GM18499 (cell line): ENCODE measurements at regions not wholly inside any gene's neighbourhood (a gene's known extent, or its start where the extent isn't known, plus 50 kb on each side); places are given as distances from the start of the nearest gene placed in this dataset.

Experiments used
- ATAC-seq: cut with Tn5 transposase; IDR thresholded peaks from one replicate; pipeline ENCODE4 v1.9.1; 2021; ENCODE audit warnings: moderate number of reproducible peaks; ENCODE audit not compliant: insufficient read depth, unreplicated experiment

DNA sequence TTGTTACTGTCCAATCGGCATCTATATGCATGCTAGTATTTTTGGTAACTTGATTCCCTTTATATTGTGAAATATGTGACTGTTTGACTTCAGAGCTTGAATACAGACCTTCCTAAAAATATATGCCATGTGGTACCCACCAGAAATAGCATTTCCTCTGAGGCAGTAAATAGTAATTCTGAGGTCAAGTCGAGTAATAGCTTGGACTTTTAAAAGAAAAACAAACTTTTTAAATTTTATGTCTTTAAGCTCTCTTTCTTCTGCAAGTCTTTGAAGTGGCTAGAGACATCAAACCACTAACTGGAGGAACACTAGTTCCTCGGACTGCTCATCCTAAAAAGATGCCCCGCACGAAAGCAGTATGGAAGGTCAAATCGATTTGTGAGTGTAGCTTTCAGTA is 396.8 kb upstream of the SLC14A2 start:
- ATAC-seq, result no peak

DNA sequence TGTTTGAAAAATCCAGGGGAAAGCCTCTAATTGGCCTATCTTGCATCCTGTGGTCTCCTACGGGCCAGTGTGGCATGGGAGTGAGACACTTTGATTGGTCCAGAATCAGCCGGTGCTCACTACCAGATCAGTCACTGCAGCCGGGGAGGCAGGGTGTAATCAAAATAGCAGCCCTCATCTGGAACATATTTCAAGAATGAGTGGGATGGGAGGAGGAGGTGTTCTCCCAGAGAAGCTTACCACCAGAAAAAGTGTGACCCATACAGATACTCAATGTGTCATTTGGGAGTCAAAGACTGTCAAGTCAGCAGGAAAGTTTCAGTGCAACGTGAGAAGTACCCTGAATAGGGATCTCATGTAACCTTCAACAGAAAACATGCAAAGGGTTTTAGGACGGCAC is 393.9 kb upstream of the SLC14A2 start:
- ATAC-seq, result no peak

DNA sequence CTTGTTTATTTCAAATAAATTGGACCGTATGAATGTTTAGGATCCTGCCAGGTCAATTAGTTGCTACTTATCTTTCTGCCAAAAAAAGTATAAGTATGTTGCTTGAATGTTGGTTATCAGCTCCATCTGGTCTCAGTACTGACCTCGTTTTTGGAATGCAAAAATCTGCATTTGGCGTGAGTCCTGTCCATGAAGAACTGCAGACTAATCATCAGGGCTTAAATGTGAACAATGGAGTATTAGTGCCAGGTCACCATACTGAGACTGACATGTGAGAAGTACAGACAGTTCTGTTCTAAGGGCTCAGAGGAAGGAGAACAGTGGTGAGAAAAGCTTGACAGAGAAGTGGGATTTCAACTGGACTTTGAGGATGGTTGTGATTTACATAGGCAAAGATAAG is 393.1 kb upstream of the SLC14A2 start:
- no peak for ATAC-seq

DNA sequence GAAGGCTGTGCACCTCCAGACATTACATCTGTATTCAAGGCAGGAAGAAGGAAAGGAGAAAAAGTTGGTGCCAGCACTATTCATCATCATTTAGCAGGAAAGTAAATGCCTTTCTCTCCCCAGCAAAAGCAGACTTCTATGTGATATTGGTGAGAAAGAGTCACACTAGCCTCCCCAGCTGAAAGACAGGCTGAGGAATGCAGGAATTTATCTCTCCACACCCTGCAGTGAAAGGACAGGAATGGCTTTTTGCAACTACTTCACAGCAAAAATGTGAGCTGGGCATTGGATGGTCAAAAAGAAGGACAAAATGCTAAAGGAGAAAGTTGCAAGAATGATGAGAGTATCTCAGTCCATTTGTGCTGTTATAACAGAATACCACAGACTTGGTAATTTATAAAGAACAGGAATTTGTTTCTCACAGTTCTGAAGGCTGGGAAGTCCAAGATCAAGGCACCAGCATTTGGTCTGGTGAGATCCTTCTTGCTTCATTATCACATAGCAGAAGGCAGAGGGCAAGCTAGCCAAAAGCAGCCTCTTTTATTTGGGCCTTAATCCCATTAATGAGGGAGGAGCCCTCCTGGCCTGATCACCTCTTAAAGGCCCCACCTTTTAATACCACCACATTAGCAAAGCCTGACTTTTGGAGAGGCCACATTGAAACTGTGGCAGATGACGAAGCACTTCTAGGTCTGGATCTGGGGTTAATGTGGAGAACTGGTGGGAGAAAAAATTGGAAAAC is 388.1 kb upstream of the SLC14A2 start:
- ATAC-seq, result no peak

DNA sequence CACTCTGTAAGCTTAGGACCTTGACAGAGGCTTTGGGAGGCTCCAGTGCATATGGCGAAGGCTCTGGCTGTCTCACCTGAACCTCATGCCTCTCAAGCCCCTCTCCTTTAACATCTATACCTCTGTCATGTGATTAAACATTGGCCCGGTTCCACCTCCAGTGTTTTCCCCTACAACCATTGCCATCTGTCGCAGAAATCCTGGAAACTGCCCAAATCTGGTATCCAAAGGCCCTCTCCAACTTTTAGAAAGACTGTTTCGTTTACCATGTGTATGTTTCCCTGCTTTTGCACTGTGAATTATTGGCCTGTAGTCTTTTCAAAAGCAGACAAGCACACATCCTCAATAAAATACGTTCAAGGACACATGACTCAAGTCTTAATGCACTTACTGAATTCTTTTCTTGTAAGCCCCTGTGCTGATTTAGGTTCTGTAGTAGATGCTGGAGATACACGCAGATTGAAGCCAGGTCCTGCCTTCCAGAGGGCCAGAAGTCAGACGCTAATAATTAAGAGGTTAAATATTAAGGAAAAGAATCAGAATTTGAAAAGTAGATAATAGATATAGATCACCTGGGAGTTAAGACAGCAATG is 386.4 kb upstream of the SLC14A2 start:
- no peak for ATAC-seq

DNA sequence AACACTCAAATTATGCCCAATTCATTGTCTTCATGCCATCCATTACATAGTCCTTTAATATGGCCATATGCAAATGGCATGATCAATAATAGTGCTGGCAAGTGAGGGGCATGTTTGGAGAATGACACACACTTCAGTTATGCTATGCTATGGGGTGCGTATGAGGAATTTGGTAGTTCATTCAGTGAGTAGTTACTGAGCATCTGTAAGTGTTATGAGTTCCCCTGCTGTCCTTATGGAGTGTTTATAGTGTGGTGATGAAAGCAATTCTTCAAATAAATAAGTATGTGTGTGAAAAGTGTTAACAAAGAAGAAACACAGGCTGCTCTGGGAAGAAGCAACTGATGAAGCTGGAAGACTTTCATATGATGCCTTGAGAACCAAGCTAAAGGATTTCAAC is 383.7 kb upstream of the SLC14A2 start:
- no peak for ATAC-seq

DNA sequence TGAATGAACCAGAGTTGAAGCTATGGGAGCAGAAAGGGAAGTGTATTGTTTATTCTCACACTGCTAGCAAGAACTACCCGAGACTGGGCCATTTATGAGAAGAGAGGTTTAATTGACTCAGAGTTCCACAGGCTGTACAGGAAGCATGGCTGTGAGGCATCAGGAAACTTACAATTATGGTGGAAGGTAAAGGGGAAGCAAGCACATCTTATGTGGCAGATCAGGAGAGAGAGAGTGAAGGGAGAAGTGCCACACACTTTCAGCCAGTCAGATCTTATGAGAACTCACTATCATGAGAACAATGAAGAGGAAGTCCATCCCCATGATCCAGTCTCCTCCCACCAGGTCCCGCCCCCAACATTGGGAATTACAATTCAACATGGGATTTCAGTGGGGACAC is 383.2 kb upstream of the SLC14A2 start:
- ATAC-seq, result no peak

DNA sequence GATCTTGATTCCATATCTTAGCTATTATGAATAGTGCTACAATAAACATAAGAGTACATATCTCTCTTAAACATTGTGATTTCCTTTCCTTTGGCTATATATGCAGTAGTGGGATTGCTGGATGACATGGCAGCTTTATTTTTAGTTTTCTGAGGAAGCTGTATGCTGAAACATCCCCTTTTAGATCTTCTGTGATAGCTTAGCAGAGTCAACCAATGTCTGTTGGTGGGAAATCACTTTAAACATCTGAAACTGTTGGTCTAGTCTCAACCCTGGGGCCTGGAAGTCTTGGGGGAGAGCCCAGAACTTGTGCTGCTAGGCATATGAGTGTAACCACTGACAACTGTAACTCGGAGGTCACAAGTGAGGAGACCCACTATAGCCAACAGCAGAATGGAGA is 378.6 kb upstream of the SLC14A2 start:
- no peak for ATAC-seq

DNA sequence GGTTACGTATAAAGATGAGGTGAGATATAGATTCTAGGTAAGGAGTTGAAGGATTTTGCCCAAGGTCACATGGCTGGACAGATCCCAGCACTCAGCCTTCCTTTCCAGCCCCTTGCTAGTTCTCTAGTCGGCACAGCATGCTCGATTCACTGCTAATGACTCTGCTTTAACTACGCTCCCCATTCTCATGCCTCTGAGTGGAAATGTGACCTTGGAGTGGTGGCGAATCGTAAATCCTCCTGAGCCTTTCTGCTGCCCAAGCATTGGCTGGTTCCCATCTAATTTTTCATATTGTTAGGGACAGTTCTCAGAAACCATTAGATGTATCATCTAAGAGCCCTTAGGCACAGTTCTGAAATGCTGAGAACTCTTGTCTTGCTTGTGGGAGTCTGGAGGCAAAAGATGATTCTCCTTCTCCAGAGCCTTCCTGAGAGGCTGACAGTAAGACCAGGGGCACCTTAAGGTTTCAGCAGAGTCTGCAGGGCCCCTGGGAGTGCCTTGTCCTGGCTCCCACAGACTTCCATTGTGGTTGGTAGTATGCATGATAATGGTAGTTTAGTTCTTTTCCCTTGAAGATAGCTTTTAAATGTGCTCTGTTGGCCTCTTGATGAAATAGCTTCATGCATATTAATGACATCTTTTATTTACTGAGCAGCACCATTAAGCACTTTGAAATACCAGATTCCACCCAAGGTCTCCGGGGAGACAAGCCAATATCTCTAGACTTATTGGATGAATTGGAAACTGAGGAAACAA is 377.8 kb upstream of the SLC14A2 start:
- no peak for ATAC-seq

DNA sequence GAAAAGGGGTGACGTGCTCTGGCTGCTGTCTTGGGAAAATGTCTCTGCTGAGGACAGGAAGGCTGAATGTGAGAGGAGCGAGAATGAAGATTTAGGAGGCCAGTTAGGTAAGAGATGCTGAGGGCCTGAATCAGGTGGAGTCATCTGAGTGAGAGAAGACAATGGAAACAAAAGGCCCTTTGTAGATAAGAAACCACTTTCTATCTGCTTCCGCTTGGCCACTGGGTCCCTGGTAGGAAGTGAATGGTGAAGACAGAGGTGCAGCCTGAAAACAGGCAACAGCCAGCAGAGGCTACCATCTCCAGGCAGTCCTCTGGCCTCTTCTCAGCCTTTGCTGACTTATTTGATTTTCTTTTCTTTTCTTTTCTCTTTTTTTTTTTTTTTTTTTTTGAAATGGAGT is 374.0 kb upstream of the SLC14A2 start:
- ATAC-seq, result no peak

DNA sequence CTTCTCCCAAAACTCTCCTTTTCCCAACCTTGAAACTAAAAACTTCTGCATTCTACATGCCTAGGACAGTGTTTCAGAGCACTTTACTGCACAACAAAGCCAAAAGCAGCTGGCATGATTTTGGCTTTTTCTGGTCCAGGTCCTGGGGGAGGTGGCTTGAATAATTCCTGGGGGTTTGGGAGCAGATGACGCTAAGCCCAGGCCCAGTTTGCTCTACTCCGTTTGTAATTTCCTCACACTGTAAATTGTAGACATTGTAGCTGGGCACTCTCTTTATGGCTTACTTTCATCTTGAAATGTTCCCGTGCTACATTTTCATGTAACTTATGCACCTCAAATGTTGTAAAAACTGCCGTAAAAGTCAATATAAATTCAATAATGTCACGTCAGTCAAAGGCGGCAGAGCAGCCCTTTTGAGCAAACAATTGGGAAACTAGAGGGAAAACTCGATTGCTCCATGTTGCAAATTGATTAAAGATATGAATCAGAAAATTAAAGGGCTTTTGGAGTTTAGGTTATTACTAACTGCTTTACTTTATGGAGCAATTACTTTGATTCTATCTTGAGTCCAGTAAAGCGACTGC is 373.2 kb upstream of the SLC14A2 start:
- ATAC-seq, result no peak

DNA sequence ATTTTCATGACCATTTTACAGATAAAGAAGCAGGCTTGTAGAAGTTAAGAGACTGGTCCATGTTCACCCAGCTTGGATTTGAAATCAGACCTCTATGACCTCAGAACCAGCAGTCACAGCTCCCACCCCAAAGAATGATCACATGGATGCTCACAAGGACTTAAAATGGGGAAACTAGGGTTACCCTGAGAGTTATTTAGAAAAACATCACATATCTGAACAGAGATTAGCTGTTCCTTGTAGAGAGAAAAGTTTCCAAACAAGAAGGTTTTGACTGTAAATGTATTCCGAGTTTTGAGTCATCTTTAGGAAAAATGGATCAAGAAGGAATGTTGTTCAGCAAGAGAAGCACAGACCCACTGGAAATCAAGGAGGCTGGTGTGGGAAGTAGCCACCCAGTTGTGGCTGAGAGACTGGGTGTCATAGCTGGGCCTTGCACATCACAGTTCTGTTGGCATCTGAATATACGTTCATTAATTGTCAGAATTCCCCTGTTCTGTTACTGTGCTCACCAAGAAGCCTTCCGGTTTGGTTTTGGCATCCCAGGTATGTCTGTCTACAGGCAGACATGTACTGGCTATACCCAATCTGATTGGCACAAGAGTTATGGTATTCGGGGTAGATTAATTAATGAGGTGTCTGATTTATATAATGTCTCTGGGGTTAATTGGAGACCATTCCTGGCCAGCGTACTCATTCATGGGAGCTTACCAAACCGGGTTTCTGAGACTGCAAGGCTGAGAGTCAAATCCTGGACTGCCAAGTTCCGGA is 371.8 kb upstream of the SLC14A2 start:
- ATAC-seq, result no peak

DNA sequence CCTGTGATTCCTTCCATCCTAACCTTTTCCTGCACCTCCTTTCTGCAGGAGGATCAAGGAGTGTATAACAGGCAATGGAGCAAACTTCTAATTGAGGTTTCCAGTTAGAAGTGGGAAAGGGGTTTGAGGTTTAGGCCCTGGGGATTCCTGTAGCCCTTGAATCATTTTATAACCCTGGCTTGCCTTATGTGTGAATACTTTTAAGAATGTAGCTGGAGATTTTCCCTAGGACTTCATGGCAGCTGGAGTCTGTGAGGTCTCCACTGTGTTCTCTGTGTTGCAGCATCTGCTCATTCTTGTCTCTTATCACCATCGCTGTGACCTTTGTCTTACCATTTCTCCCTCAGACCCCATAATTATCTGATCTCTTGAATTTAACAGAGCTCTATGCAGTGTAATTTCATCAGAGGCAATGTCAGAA is 370.2 kb upstream of the SLC14A2 start:
- ATAC-seq, result no peak

DNA sequence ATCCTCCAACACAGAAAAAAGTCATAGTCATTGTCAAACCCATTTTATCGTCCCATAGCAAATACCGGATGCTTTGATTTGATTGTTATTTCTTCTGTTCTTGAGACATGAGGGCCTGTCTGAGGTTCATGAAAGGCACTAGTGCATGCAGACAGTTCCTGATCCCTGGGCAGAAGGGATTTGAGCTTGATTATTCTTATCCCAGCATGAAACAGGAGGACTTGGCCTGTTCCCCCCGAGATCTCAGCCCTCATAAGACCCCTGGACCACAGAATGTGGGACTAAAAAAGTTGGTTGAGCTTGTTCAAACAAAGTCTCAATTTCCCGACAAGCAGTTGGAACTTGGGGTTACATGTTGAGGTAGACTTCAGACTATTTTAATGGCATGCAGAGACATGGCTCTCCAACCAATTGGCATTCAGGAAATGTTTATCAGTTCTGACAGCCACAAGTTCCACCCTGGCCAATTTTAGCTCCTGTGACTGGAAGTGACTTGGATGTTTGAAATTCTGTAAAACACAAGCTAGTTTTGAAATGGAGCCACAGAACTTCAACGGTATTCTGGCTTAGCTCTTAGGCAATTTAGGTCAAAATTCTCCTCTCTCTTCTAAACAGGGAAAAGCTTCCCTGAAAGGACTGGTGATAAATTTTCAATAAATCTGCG is 366.9 kb upstream of the SLC14A2 start:
- no peak for ATAC-seq

DNA sequence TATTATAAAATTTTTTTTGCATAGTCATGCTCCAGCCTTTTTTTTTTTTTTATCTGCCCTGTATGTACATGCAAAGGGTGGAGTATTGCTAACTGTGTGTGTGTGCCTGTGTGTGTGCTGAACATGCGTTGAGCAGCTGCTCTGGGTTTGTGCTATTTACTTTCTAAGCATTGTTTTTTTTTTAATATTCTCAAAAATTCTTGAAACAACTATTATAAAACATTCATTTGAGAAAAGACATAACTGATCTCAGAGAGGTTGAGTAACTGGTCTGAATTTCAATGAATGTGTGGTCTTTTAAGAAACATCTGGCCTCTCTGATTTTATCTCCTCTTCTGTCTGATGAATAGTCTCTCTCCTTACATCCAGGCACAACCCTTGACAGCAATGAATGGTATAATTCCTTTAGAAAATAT is 366.0 kb upstream of the SLC14A2 start:
- no peak for ATAC-seq

DNA sequence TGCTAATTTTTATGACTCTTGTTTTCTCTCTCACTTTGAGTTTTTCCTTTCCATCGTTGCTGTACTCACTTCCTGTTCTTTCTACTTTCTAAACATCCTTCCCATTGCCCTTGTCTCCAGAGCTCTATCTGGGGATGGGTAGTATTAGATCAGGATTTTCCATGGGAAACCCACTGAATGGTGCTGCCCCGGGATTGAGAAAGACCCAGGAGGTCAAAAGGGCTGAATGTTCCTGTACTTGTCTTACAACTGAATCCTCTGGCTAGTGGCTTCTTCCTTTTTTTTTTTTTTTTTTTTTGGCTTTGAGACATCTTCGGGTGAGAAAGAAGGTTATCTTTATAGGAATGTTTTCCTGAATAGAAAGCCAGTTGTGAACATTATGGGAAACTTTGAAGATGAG is 364.8 kb upstream of the SLC14A2 start:
- no peak for ATAC-seq

DNA sequence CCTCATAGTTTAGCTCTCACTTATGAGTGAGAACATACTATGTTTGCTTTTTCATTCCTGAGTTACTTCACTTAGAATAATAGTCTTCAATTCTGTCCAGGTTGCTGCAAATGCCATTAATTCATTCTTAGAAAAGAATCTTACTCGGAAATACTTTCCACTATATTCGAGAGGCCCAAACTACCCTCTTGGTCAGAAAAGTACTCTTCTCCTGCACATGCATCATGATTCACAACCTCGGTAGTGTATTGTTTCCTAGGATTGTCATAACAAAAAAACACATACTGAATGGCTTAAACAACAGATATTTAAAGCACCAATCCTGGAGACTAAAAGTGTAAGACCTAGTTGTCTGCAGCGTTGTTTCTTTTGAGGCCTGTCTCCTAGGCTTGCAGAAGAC is 364.0 kb upstream of the SLC14A2 start:
- ATAC-seq, result no peak

DNA sequence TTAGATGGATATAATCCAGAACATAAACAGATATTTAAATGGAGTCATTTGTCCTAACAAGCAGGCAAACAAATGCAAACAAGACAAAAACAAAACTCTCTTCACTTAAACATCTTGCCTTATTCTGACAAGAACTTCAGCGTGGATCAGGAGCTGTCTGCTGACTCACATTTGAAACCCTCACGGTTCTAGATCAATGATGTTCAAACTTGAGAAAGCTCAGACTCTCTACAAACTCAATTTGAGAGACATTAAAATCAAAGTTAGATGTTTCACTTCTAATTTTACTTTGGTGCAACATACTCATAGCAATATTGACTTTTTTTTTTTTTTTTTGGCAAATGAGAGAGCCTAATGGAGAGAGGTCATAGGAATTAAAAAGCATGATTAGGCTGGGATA is 362.8 kb upstream of the SLC14A2 start:
- no peak for ATAC-seq

DNA sequence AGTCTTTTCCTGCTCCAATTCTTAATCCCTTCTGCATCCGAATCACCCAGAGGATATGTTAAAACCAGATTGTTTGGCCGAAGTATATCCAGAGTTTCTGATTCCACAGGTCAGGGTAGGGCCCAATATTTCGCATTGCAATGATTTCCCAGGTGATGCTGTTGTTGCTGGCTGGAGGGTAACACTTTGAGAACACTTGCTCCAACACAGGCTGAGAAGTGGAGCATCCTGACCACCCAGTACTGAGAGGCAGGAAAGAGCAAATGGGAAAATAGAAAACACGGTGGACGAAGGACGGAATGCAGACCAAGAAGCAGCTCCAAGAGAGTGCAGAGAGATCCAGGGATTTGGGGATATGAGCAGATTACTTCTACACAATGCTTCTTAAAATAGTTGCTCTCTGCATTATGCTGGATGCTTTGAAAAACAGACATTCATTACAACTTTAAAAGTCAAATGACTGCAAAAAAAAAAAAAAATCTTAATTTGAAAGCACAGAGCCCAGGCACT is 362.2 kb upstream of the SLC14A2 start:
- ATAC-seq, result no peak
